ENCODE measurements at regions not wholly inside any gene's neighbourhood (a gene's known extent, or its start where the extent isn't known, plus 50 kb on each side); places are given as distances from the start of the nearest gene placed in this dataset.
"Not testable (repeated sequence)": the region's sequence is repeated elsewhere in the genome, so short reads cannot be mapped to it uniquely, and the experiment has no call there.

GRCh38 chr6:27190126-27190525 is 57.4 kb upstream of the PRSS16 start:
- Histone ChIP-seq H3K27ac (ENCODE audit: low read depth, low read length) (no peak overlapping the region), H2AFZ (ENCODE audit: low read length) (no peak overlapping the region), H3K9me3 (ENCODE audit: low read depth, low read length) (no peaks in the 10 kb centered on the region), H3K36me3 (ENCODE audit: insufficient read depth, low read length) (no peaks in the 10 kb centered on the region), H4K20me1 (ENCODE audit: insufficient read depth, low read length) (no peaks in the 10 kb centered on the region), H3K4me2 (ENCODE audit: insufficient read depth, low read length) (no peak overlapping the region), H3K79me2 (ENCODE audit: insufficient read depth, low read length) (no peaks in the 10 kb centered on the region), H3K4me3 (ENCODE audit: insufficient read depth, low read length) (no peak overlapping the region), H3K27me3 (ENCODE audit: insufficient read depth, low read length) (no peaks in the 10 kb centered on the region), H3K4me1 (ENCODE audit: insufficient read depth, low read length) (peaks cover 3% of the 10 kb centered on the region)
- DNase-seq (ENCODE audit: insufficient read length, low spot score, missing footprints) = no peak
- TF ChIP-seq CTCF (IDR thresholded peaks at IDR 0.05; ENCODE audit: extremely low read depth, low read depth, low read length) = no peak

- not testable (repeated sequence) for H3K36me3 ChIP-seq (ENCODE audit: insufficient read depth, low read length); H3K27me3 ChIP-seq (ENCODE audit: insufficient read depth, low read length); H2AFZ ChIP-seq (ENCODE audit: low read length); H4K20me1 ChIP-seq (ENCODE audit: insufficient read depth, low read length); H3K4me3 ChIP-seq (ENCODE audit: insufficient read depth, low read length); H3K4me1 ChIP-seq (ENCODE audit: insufficient read depth, low read length); DNase-seq (ENCODE audit: insufficient read length, low spot score, missing footprints); H3K27ac ChIP-seq (ENCODE audit: low read depth, low read length); H3K79me2 ChIP-seq (ENCODE audit: insufficient read depth, low read length); H3K9me3 ChIP-seq (ENCODE audit: low read depth, low read length); H3K4me2 ChIP-seq (ENCODE audit: insufficient read depth, low read length)
Observed at GRCh38 chr6:27194453-27194852, 53.0 kb upstream of the PRSS16 start.

- H3K4me1 ChIP-seq (ENCODE audit: insufficient read depth, low read length) = not testable (repeated sequence)
Observed at GRCh38 chr6:27195547-27195946, 52.0 kb upstream of the PRSS16 start.

More at GRCh38 chr6:27195547-27195946, 52.0 kb upstream of the PRSS16 start:
- not testable (repeated sequence) for DNase-seq (ENCODE audit: insufficient read length, low spot score, missing footprints); H2AFZ ChIP-seq (ENCODE audit: low read length); H3K9me3 ChIP-seq (ENCODE audit: low read depth, low read length); H3K27me3 ChIP-seq (ENCODE audit: insufficient read depth, low read length); H4K20me1 ChIP-seq (ENCODE audit: insufficient read depth, low read length); H3K4me3 ChIP-seq (ENCODE audit: insufficient read depth, low read length); H3K4me2 ChIP-seq (ENCODE audit: insufficient read depth, low read length); H3K79me2 ChIP-seq (ENCODE audit: insufficient read depth, low read length); H3K36me3 ChIP-seq (ENCODE audit: insufficient read depth, low read length); H3K27ac ChIP-seq (ENCODE audit: low read depth, low read length)

Small RNA genes in the stretch of these regions (small RNA-seq; reads per million reads assigned to genes)
- gene MIR3143 (1.6 reads per million, percentile 56 among the genes with 10 or more reads in this experiment), gene RNU2-62P (2.1 reads per million, percentile 66 among the genes with 10 or more reads in this experiment)

Data from osteoblast (primary cell).